Naive thymus-derived CD4-positive, alpha-beta T cell (primary cell): ENCODE measurements at regions not wholly inside any gene's neighbourhood (a gene's known extent, or its start where the extent isn't known, plus 50 kb on each side); places are given as distances from the start of the nearest gene placed in this dataset.

Experiments
- ATAC-seq: fragments of 150-1000 bp; cut with Tn5 transposase; 2 replicates; pipeline ENCODE4 v1.10.0; 2021; ENCODE audit warnings: mild to moderate bottlenecking, moderate library complexity
- CTCF ChIA-PET: fragments of 350-600 bp; sonication (Branson Sonifier 250); formaldehyde crosslinking; loops from one replicate; lab custom pipeline; 2021; ENCODE audit warnings: antibody characterized with exemption; lab: Charles Lee
- POLR2A ChIA-PET: fragments of 350-600 bp; sonication (Branson Sonifier 250); formaldehyde crosslinking; loops from one replicate; lab custom pipeline; 2021; ENCODE audit warnings: antibody characterized with exemption, inconsistent platforms; lab: Charles Lee
- DNase-seq, 9 donors: peaks; one replicate each; pipeline versions ENCODE4 v3.0.0 to v3.0.0-alpha.2; 2020 to 2022; ENCODE audit warnings: mixed read lengths in 1 of 9
- H3K27ac ChIP-seq: one replicate; pipeline ENCODE4 v1.7.0; 2013; ENCODE audit warnings: mild to moderate bottlenecking, low read depth, low read length, moderate library complexity
- H3K27me3 ChIP-seq, 2 donors: one replicate each; pipeline ENCODE4 v1.7.0; 2013; ENCODE audit warnings: low read length in 2 of 2, mild to moderate bottlenecking in 2 of 2, moderate library complexity in 2 of 2; ENCODE audit not compliant: control insufficient read depth in 2 of 2, insufficient read depth in 2 of 2
- H3K36me3 ChIP-seq, 3 experiments: 1 replicate in 2 of 3; 2 replicates in 1 of 3; pipeline ENCODE4 v1.7.0; 2013; ENCODE audit warnings: low read length in 3 of 3, mild to moderate bottlenecking in 3 of 3, moderate library complexity in 1 of 3; ENCODE audit not compliant: insufficient read depth in 3 of 3, control insufficient read depth in 2 of 3
- H3K4me1 ChIP-seq, 2 donors: one replicate each; pipeline ENCODE4 v1.7.0; 2013; ENCODE audit warnings: low read length in 2 of 2, mild to moderate bottlenecking in 2 of 2, moderate library complexity in 1 of 2; ENCODE audit not compliant: control insufficient read depth in 2 of 2, insufficient read depth in 2 of 2
- H3K4me3 ChIP-seq: 2 replicates; pipeline ENCODE4 v1.7.0; 2013; ENCODE audit warnings: mild to moderate bottlenecking, low read length
- H3K9me3 ChIP-seq, 3 experiments: 1 replicate in 2 of 3; 2 replicates in 1 of 3; pipeline ENCODE4 v1.7.0; 2013; ENCODE audit warnings: low read length in 3 of 3; ENCODE audit not compliant: control insufficient read depth in 2 of 3
- H3K27ac Mint-ChIP-seq, 9 donors: one replicate each; pipeline ENCODE4 v1.8.0; 2020 to 2022; ENCODE audit warnings: mixed read lengths in 9 of 9, mild to moderate bottlenecking in 8 of 9, moderate library complexity in 5 of 9, inconsistent platforms in 2 of 9
- H3K27me3 Mint-ChIP-seq, 5 donors: one replicate each; pipeline ENCODE4 v1.8.0; 2021 to 2022; ENCODE audit warnings: mixed read lengths in 5 of 5, mild to moderate bottlenecking in 1 of 5
- H3K36me3 Mint-ChIP-seq, 5 donors: one replicate each; pipeline ENCODE4 v1.8.0; 2020 to 2022; ENCODE audit warnings: mixed read lengths in 5 of 5, mild to moderate bottlenecking in 3 of 5, inconsistent platforms in 1 of 5
- H3K4me1 Mint-ChIP-seq, 7 donors: one replicate each; pipeline ENCODE4 v1.8.0; 2020 to 2022; ENCODE audit warnings: mixed read lengths in 7 of 7, mild to moderate bottlenecking in 3 of 7, inconsistent platforms in 1 of 7
- H3K4me3 Mint-ChIP-seq, 10 donors: one replicate each; pipeline ENCODE4 v1.8.0; 2020 to 2022; ENCODE audit warnings: mild to moderate bottlenecking in 10 of 10, mixed read lengths in 10 of 10, moderate library complexity in 6 of 10, inconsistent platforms in 2 of 10
- H3K9me3 Mint-ChIP-seq, 11 donors: one replicate each; pipeline ENCODE4 v1.8.0; 2020 to 2022; ENCODE audit warnings: mixed read lengths in 11 of 11, mild to moderate bottlenecking in 4 of 11, inconsistent platforms in 1 of 11, moderate library complexity in 1 of 11
- intact Hi-C, 2 donors: fragments of 100-400 bp; cut with micrococcal nuclease; formaldehyde crosslinking; loops; one replicate each; pipeline ENCODE4 v1.15.1; 2023

GRCh38 chr4:148980782-148981480 lies 538.7 kb upstream of the NR3C2 start:
- no peaks in the 10 kb centered on the region for H3K36me3 ChIP-seq
- DNase-seq (no peak), ATAC-seq (no peak)
- H3K27me3 ChIP-seq, result no peaks in the 10 kb centered on the region
- intact Hi-C loops, result no loop called here
- no peaks in the 10 kb centered on the region for H3K9me3 ChIP-seq
- H3K27me3 Mint-ChIP-seq, result no peaks in the 10 kb centered on the region
- H3K4me3 ChIP-seq, result no peak overlapping the region
- no peak overlapping the region for H3K27ac Mint-ChIP-seq
- no peak overlapping the region for H3K27ac ChIP-seq
- POLR2A ChIA-PET, result no interaction called here
- no peaks in the 10 kb centered on the region for H3K4me1 ChIP-seq
- peaks cover 0 to 11% (median 4%) of the 10 kb centered on the region in 11 donors for H3K9me3 Mint-ChIP-seq
- CTCF ChIA-PET, result no interaction called here
- H3K4me1 Mint-ChIP-seq, result no peaks in the 10 kb centered on the region
- H3K4me3 Mint-ChIP-seq, result no peak overlapping the region
- no peaks in the 10 kb centered on the region for H3K36me3 Mint-ChIP-seq

- H3K27me3 Mint-ChIP-seq, result no peaks in the 10 kb centered on the region
Measured at GRCh38 chr4:148978301-148978700, 536.1 kb upstream of the NR3C2 start.

DNA sequence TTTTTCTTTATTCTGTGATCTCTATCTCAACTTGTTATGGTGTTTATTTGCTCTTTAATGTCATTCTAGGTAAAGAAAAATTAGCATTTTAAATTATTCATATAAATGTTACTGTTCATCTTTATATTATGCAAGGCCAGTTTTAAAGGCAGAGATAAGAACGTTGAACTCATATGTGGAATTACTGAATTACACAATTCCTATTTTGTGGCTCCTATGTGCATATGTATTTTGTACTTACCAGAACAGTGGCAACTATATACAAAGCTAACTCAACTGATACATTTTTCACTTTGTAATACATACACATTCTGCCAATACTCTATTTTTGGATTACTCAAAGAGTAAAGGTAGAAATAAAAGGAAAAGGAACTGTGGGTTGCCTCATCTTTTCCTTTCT lies 533.2 kb upstream of the NR3C2 start:
- CTCF ChIA-PET, result no interaction called here
- Mint-ChIP-seq H3K9me3 (peaks cover 0 to 24% (median 8%) of the 10 kb centered on the region in 11 donors), H3K36me3 (no peaks in the 10 kb centered on the region)

More at GRCh38 chr4:148978301-148978700, 536.1 kb upstream of the NR3C2 start:
- H3K9me3 ChIP-seq, result no peaks in the 10 kb centered on the region
- H3K4me1 ChIP-seq, result no peaks in the 10 kb centered on the region
- peaks cover 0 to 15% (median 5%) of the 10 kb centered on the region in 11 donors for H3K9me3 Mint-ChIP-seq
- H3K27ac ChIP-seq, result no peak overlapping the region
- ChIA-PET POLR2A (no interaction called here), CTCF (interaction anchor here (0.5 to 0.6 kb wide), 2 partner anchors 10 to 11 kb away, joined by 3 read pairs; no protein-coding TSS in a partner anchor)
- no peak overlapping the region for H3K4me3 ChIP-seq
- no peaks in the 10 kb centered on the region for H3K36me3 ChIP-seq
- H3K27me3 ChIP-seq, result no peaks in the 10 kb centered on the region
- H3K4me1 Mint-ChIP-seq, result no peaks in the 10 kb centered on the region
- intact Hi-C loops, result no loop called here
- DNase-seq (no peak), ATAC-seq (no peak)
- H3K36me3 Mint-ChIP-seq, result no peaks in the 10 kb centered on the region
- no peak overlapping the region for H3K27ac Mint-ChIP-seq
- H3K4me3 Mint-ChIP-seq, result no peak overlapping the region

DNA sequence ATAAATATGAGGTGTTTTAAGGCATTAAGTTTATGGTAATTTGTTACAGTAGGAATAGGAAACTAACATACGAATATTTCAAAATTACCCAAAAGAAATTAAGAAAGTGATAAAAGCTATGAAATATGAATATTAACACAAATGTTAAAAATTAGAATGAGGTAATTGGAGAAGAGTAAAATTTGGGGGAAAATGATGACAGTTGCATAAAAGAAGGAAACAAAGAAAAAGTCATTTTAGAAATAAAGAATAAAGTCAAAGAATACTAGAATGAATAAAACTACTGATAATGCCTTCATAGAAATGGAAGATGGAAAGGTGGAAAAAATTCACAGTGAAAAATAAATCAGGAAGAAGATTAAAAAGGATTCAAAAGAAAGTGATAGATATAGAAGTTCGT lies 522.9 kb upstream of the NR3C2 start:
- Histone ChIP-seq H3K27ac (no peak overlapping the region), H3K4me1 (no peaks in the 10 kb centered on the region), H3K4me3 (no peak overlapping the region), H3K36me3 (no peaks in the 10 kb centered on the region), H3K27me3 (no peaks in the 10 kb centered on the region), H3K9me3 (no peaks in the 10 kb centered on the region)
- Mint-ChIP-seq H3K36me3 (no peaks in the 10 kb centered on the region), H3K27ac (no peak overlapping the region), H3K9me3 (peaks cover 0 to 10% (median 1%) of the 10 kb centered on the region in 11 donors), H3K4me1 (no peaks in the 10 kb centered on the region), H3K4me3 (no peak overlapping the region), H3K27me3 (peaks cover 0 to 23% (median 11%) of the 10 kb centered on the region in 5 donors)
- intact Hi-C loops, result no loop called here
- ChIA-PET CTCF (no interaction called here), POLR2A (interaction anchor here (0.8 kb wide), 1 partner anchor 557 kb away, joined by 3 read pairs; no protein-coding TSS in a partner anchor)
- ATAC-seq (no peak), DNase-seq (no peak)

More for the DNA sequence above, 533.2 kb upstream of the NR3C2 start:
- no peaks in the 10 kb centered on the region for H3K27me3 Mint-ChIP-seq
- H3K9me3 ChIP-seq, result no peaks in the 10 kb centered on the region
- POLR2A ChIA-PET, result no interaction called here
- no peak overlapping the region for H3K27ac ChIP-seq
- no peaks in the 10 kb centered on the region for H3K4me1 ChIP-seq
- H3K36me3 ChIP-seq, result no peaks in the 10 kb centered on the region
- no peak overlapping the region for H3K4me3 ChIP-seq
- H3K27ac Mint-ChIP-seq, result no peak overlapping the region
- H3K4me3 Mint-ChIP-seq, result no peak overlapping the region
- no peak for DNase-seq
- H3K27me3 ChIP-seq, result no peaks in the 10 kb centered on the region
- ATAC-seq, result no peak
- no peaks in the 10 kb centered on the region for H3K4me1 Mint-ChIP-seq
- intact Hi-C loops, result no loop called here

DNA sequence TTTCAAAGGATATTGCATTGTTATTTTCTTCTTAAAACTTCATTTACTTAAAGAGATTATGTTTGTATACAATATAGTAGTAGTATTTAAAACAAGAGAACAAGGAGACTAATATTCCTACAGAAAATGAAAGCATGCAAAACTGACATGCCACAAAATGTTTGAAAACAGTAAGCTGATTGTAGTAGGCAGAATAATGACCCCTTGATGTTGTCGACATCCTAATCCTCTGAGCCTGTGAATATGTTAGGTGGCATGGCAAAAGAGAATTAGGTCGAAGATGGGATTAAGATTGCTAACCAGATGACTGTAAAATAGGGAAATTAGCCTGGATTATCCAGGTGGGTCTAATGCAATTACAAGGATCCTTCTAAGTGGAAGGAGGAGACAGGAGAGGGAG lies 522.2 kb upstream of the NR3C2 start:
- H3K27me3 Mint-ChIP-seq, result peaks cover 0 to 23% (median 11%) of the 10 kb centered on the region in 5 donors
- H3K36me3 Mint-ChIP-seq, result no peaks in the 10 kb centered on the region
- no peak overlapping the region for H3K4me3 Mint-ChIP-seq
- ChIA-PET POLR2A (no interaction called here), CTCF (no interaction called here)
- intact Hi-C loops, result no loop called here
- ATAC-seq, result no peak
- H3K27me3 ChIP-seq, result no peaks in the 10 kb centered on the region
- no peaks in the 10 kb centered on the region for H3K4me1 ChIP-seq
- H3K4me1 Mint-ChIP-seq, result no peaks in the 10 kb centered on the region
- no peaks in the 10 kb centered on the region for H3K36me3 ChIP-seq
- H3K27ac ChIP-seq, result no peak overlapping the region
- H3K27ac Mint-ChIP-seq, result no peak overlapping the region
- no peak overlapping the region for H3K4me3 ChIP-seq
- H3K9me3 ChIP-seq, result no peaks in the 10 kb centered on the region
- peaks cover 0 to 10% (median 1%) of the 10 kb centered on the region in 11 donors for H3K9me3 Mint-ChIP-seq
- no peak for DNase-seq

- Mint-ChIP-seq H3K36me3 (no peaks in the 10 kb centered on the region), H3K4me1 (no peaks in the 10 kb centered on the region), H3K9me3 (peaks cover 0 to 10% (median 1%) of the 10 kb centered on the region in 11 donors), H3K27ac (no peak overlapping the region), H3K4me3 (no peak overlapping the region), H3K27me3 (peaks cover 0 to 23% (median 11%) of the 10 kb centered on the region in 5 donors)
- Histone ChIP-seq H3K9me3 (no peaks in the 10 kb centered on the region), H3K4me3 (no peak overlapping the region), H3K4me1 (no peaks in the 10 kb centered on the region), H3K27ac (no peak overlapping the region), H3K36me3 (no peaks in the 10 kb centered on the region), H3K27me3 (no peaks in the 10 kb centered on the region)
- ChIA-PET CTCF (no interaction called here), POLR2A (no interaction called here)
- intact Hi-C loops, result no loop called here
- no peak for DNase-seq
- no peak for ATAC-seq
Measured at GRCh38 chr4:148962539-148963290, 520.5 kb upstream of the NR3C2 start.
